Pancreas (tissue), 10 donors: ENCODE measurements at regions not wholly inside any gene's neighbourhood (a gene's known extent, or its start where the extent isn't known, plus 50 kb on each side); places are given as distances from the start of the nearest gene placed in this dataset.

Source experiments
- ATAC-seq, 4 donors: fragments of 200-7000 bp; cut with Tn5 transposase; one replicate each; pipeline versions ENCODE4 v1.8.0 to v1.9.1; 2020; ENCODE audit warnings: mild to moderate bottlenecking in 4 of 4, moderate library complexity in 4 of 4
- DNase-seq, 6 donors: peaks; one replicate each; pipeline ENCODE4 v3.0.0-alpha.2; 2020
- FAIRE-seq: peaks from 2 replicates; lab custom pipeline; 2012; peaks lifted over from hg19 to GRCh38; lab: Jason Lieb, UNC
- H3K27ac ChIP-seq, 4 donors: fragments of 200-600 bp; sonication (generic); 1 replicate in 3 of 4; 2 replicates in 1 of 4; pipeline versions ENCODE4 v1.5.0 to v1.8.0; 2020
- H3K27me3 ChIP-seq, 4 donors: fragments of 200-600 bp; one replicate each; pipeline ENCODE4 v1.8.0; 2021
- H3K36me3 ChIP-seq, 3 donors: fragments of 200-600 bp; sonication (generic) in 1 of 3; one replicate each; pipeline versions ENCODE4 v1.5.0 to v1.8.0; 2020 to 2021
- H3K4me1 ChIP-seq, 3 donors: fragments of 200-600 bp; one replicate each; pipeline ENCODE4 v1.8.0; 2021
- H3K4me3 ChIP-seq, 4 donors: fragments of 200-600 bp; sonication (generic) in 2 of 4; one replicate each; pipeline versions ENCODE4 v1.5.0 to v1.8.0; 2020 to 2021
- H3K9me3 ChIP-seq, 4 donors: fragments of 200-600 bp; one replicate each; pipeline ENCODE4 v1.8.0; 2021
- CTCF ChIP-seq, 4 donors: fragments of 200-600 bp; sonication (generic) in 3 of 4; IDR thresholded peaks; one replicate each; pipeline versions ENCODE4 v1.5.0 to v1.8.0; 2021; ENCODE audit warnings: antibody characterized with exemption in 4 of 4
- WGBS, 2 donors: extraction: QIAGEN DNeasy Blood & Tissue Kit; methylation state at CpG; one replicate each; pipeline ENCODE4 v1.1.7; 2013; 5-methylcytosine and 5-hydroxymethylcytosine counted together
- intact Hi-C, 3 donors: fragments of 100-400 bp; cut with DNase I; formaldehyde crosslinking; loops; one replicate each; pipeline versions ENCODE4 v1.11.1 to v1.14.2; 2022
- donor health status: healthy with polysubstance abuse.
- donor health status: DM: no; HTN: no; CAD: no; lungs with moderate emphysema.
- donor health status: DM: no; HTN: no; CAD: no.
- donor health status: control.
- donor health status: control.
- donor health status: Bipolar disorder and iron deficiency.
- donor health status: DM: yes; HTN: yes; CAD: no.
- donor health status: DM: no; HTN: no; CAD: no.
- donor health status: DM: no; HTN: no; CAD: no.
- donor health status: DM: yes; HTN: yes; CAD: no.

DNA sequence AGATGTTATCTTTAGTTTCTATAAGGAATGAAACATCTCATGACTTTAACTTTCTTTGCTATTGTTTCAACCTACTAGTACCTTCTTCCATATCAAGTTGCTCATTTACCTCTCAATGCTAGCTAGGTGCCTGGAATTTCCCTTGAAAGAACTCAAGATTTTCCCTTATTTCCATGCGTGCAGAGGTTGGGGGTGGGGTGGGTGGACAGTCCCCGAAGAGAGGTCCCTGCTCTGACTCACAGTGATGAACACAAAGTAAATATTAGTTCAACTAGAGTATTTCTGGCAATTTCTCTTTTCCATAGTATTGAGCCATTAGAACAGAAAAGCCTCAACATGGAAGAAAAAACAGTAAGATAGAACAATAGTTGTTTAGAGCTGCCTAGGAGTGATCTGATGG lies 239.0 kb upstream of the ZP4 start:
- no peak for DNase-seq
- H3K9me3 ChIP-seq: no peaks in the 10 kb centered on the region
- no peaks in the 10 kb centered on the region for H3K4me1 ChIP-seq
- 34 to 45% methylated on average over 2 of the region's 2 CpGs for WGBS, 2 donors
- no peaks in the 10 kb centered on the region for H3K27me3 ChIP-seq
- intact Hi-C loops: no loop called here
- no peak overlapping the region for H3K4me3 ChIP-seq
- no peak for ATAC-seq
- FAIRE-seq: no peak
- TF ChIP-seq CTCF (IDR thresholded peaks at IDR 0.05): no peak
- no peaks in the 10 kb centered on the region for H3K36me3 ChIP-seq
- H3K27ac ChIP-seq: no peak overlapping the region

DNA sequence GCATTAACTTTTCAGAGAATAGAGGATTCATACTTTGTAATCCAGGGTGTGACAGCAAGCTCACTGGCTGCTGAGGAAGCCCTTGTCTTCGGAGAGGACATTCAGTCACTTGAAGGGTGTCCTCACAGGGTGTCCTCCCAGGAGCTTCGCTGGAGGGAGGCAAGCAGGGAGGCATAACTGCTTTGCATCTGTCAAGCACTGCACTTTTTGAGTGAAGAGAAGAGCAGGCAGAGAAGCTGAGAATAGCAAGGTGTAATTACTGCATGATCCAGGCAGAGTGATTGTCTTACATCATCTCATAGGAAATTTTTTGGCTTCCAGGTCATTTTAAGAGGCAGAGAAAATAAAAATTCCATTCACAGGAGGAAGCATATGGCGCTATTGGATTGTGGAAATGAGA lies 232.5 kb upstream of the ZP4 start:
- intact Hi-C loops: no loop called here
- 59 to 71% methylated on average over 3 of the region's 3 CpGs for WGBS, 2 donors
- FAIRE-seq: no peak

GRCh38 chr1:238119861-238120260 lies 229.1 kb upstream of the ZP4 start:
- FAIRE-seq (no peak), DNase-seq (no peak), ATAC-seq (no peak)
- no peak overlapping the region for H3K27ac ChIP-seq
- intact Hi-C loops: no loop called here
- H3K36me3 ChIP-seq: no peaks in the 10 kb centered on the region
- H3K9me3 ChIP-seq: no peaks in the 10 kb centered on the region
- 53 to 74% methylated on average over 1 of the region's 1 CpG for WGBS, 2 donors
- no peak overlapping the region for H3K4me3 ChIP-seq
- TF ChIP-seq CTCF (IDR thresholded peaks at IDR 0.05): no peak
- H3K4me1 ChIP-seq: no peaks in the 10 kb centered on the region
- no peaks in the 10 kb centered on the region for H3K27me3 ChIP-seq

More for the DNA sequence above, 232.5 kb upstream of the ZP4 start:
- DNase-seq (no peak), ATAC-seq (no peak)
- H3K4me3 ChIP-seq: no peak overlapping the region
- H3K4me1 ChIP-seq: no peaks in the 10 kb centered on the region
- no peaks in the 10 kb centered on the region for H3K9me3 ChIP-seq
- H3K36me3 ChIP-seq: no peaks in the 10 kb centered on the region
- H3K27ac ChIP-seq: no peak overlapping the region
- TF ChIP-seq CTCF (IDR thresholded peaks at IDR 0.05): no peak
- H3K27me3 ChIP-seq: no peaks in the 10 kb centered on the region

DNA sequence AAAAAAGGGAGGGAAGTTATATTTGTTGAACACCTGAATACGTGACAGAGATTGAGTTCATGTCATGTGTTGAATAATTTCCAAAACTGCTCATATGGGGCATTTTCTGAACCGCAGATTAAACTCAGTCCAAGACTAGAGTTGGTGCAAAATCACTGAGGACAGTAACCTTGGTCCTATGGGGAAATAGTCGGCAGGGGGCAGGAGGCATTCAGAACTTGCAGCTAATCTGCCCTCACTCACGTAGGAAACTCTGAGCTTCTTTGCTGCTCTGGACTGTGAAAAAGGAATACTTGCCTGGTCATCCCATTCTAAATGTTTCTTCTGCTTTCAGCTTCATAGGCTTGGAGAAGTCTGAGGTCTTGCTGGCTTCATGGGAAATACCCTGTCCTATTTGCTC lies 228.3 kb upstream of the ZP4 start:
- DNase-seq: no peak
- H3K27me3 ChIP-seq: no peaks in the 10 kb centered on the region
- no peak overlapping the region for H3K4me3 ChIP-seq
- intact Hi-C loops: no loop called here
- no peaks in the 10 kb centered on the region for H3K9me3 ChIP-seq
- H3K27ac ChIP-seq: no peak overlapping the region
- WGBS, 2 donors: 43 to 50% methylated on average over 4 of the region's 4 CpGs
- FAIRE-seq: no peak
- TF ChIP-seq CTCF (IDR thresholded peaks at IDR 0.05): no peak
- no peaks in the 10 kb centered on the region for H3K36me3 ChIP-seq
- no peak for ATAC-seq
- no peaks in the 10 kb centered on the region for H3K4me1 ChIP-seq

DNA sequence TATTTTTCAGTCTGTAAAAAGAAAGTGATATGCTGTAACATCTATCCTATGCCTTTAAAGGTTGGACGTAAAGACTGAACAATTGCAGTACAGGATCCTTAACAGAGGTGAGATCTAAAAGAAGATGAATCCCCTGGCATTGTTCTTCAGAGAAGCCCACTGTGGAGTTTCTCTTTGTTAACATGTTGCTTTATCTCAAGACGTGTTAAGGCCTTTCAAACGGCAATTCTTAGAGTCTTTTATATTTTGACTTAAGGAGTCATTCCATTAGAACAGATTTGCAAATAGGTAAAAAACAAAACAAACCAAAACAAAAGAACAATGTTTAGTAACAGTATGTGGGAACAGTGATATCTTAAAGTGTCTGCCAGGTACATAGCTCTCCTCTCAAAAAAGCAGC lies 225.1 kb upstream of the ZP4 start:
- Histone ChIP-seq H3K9me3 (no peaks in the 10 kb centered on the region), H3K4me1 (no peaks in the 10 kb centered on the region), H3K4me3 (no peak overlapping the region), H3K27me3 (no peaks in the 10 kb centered on the region), H3K36me3 (no peaks in the 10 kb centered on the region), H3K27ac (no peak overlapping the region)
- FAIRE-seq: no peak
- no peak for ATAC-seq
- 66 to 68% methylated on average over 3 of the region's 3 CpGs for WGBS, 2 donors
- DNase-seq: no peak
- intact Hi-C loops: no loop called here
- TF ChIP-seq CTCF (IDR thresholded peaks at IDR 0.05): no peak
